ENCODE measurements at regions not wholly inside any gene's neighbourhood (a gene's known extent, or its start where the extent isn't known, plus 50 kb on each side); places are given as distances from the start of the nearest gene placed in this dataset.

- Histone ChIP-seq H3F3A (ENCODE audit: insufficient read depth, low read length, poor library complexity, severe bottlenecking) (no peaks in the 10 kb centered on the region), H3K4me3 (ENCODE audit: low read length) (no peak overlapping the region), H3K9me2 (ENCODE audit: insufficient read depth, low read length) (no peaks in the 10 kb centered on the region), H4K20me1 (ENCODE audit: insufficient read depth) (no peaks in the 10 kb centered on the region), H3K9me3 (ENCODE audit: low read length) (no peaks in the 10 kb centered on the region), H2AFZ (ENCODE audit: low read depth, low read length) (no peak overlapping the region), H3K27me3 (ENCODE audit: insufficient read depth, low read depth, low read length) (no peaks in the 10 kb centered on the region), H3K4me2 (ENCODE audit: low read length) (no peak overlapping the region), H3K79me2 (replicated peaks; ENCODE audit: insufficient read depth, low read length) (no peaks in the 10 kb centered on the region), H3K27ac (ENCODE audit: low read length) (no peak overlapping the region), H3K9ac (ENCODE audit: low read length) (no peak overlapping the region), H3K36me3 (ENCODE audit: insufficient read depth, low read length) (no peaks in the 10 kb centered on the region)
- TF ChIP-seq RAD21 (conservative IDR thresholded peaks at IDR 0.05) (no peak), TAF1 (IDR thresholded peaks at IDR 0.05; ENCODE audit: low read depth) (no peak), EP300 (conservative IDR thresholded peaks at IDR 0.05; ENCODE audit: poor library complexity, severe bottlenecking) (no peak), SMC3 (conservative IDR thresholded peaks at IDR 0.05; ENCODE audit: poor library complexity) (no peak)
Observed at GRCh38 chr9:89916001-89916597, 311.3 kb downstream of the GADD45G start.

- Histone ChIP-seq H3K79me2 (replicated peaks; ENCODE audit: insufficient read depth, low read length) (no peaks in the 10 kb centered on the region), H2AFZ (ENCODE audit: low read depth, low read length) (no peak overlapping the region), H3K4me2 (ENCODE audit: low read length) (no peak overlapping the region), H3K9me3 (ENCODE audit: low read length) (no peaks in the 10 kb centered on the region), H3K27ac (ENCODE audit: low read length) (no peak overlapping the region), H3F3A (ENCODE audit: insufficient read depth, low read length, poor library complexity, severe bottlenecking) (no peaks in the 10 kb centered on the region), H3K9me2 (ENCODE audit: insufficient read depth, low read length) (no peaks in the 10 kb centered on the region), H4K20me1 (ENCODE audit: insufficient read depth) (no peaks in the 10 kb centered on the region), H3K27me3 (ENCODE audit: insufficient read depth, low read depth, low read length) (no peaks in the 10 kb centered on the region), H3K4me3 (ENCODE audit: low read length) (no peak overlapping the region), H3K9ac (ENCODE audit: low read length) (no peak overlapping the region), H3K36me3 (ENCODE audit: insufficient read depth, low read length) (no peaks in the 10 kb centered on the region)
- TF ChIP-seq POLR2AphosphoS5 (IDR thresholded peaks at IDR 0.05) (no peak), EP300 (conservative IDR thresholded peaks at IDR 0.05; ENCODE audit: poor library complexity, severe bottlenecking) (no peak), EZH2 (IDR thresholded peaks at IDR 0.05; ENCODE audit: borderline replicate concordance, insufficient read depth, low read length, poor library complexity, severe bottlenecking) (no peak), MXI1 (conservative IDR thresholded peaks at IDR 0.05; ENCODE audit: poor library complexity, severe bottlenecking) (no peak), SMC3 (conservative IDR thresholded peaks at IDR 0.05; ENCODE audit: poor library complexity) (no peak), RAD21 (conservative IDR thresholded peaks at IDR 0.05) (no peak), TAF1 (IDR thresholded peaks at IDR 0.05; ENCODE audit: low read depth) (no peak), REST (IDR thresholded peaks at IDR 0.05; ENCODE audit: borderline replicate concordance) (no peak)
- TF ChIP-seq, protein P1, sequence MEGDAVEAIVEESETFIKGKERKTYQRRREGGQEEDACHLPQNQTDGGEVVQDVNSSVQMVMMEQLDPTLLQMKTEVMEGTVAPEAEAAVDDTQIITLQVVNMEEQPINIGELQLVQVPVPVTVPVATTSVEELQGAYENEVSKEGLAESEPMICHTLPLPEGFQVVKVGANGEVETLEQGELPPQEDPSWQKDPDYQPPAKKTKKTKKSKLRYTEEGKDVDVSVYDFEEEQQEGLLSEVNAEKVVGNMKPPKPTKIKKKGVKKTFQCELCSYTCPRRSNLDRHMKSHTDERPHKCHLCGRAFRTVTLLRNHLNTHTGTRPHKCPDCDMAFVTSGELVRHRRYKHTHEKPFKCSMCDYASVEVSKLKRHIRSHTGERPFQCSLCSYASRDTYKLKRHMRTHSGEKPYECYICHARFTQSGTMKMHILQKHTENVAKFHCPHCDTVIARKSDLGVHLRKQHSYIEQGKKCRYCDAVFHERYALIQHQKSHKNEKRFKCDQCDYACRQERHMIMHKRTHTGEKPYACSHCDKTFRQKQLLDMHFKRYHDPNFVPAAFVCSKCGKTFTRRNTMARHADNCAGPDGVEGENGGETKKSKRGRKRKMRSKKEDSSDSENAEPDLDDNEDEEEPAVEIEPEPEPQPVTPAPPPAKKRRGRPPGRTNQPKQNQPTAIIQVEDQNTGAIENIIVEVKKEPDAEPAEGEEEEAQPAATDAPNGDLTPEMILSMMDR (IDR thresholded peaks at IDR 0.05; ENCODE audit: poor library complexity, severe bottlenecking) = no peak
Observed at GRCh38 chr9:89917861-89918260, 313.0 kb downstream of the GADD45G start.
